ENCODE measurements at regions not wholly inside any gene's neighbourhood (a gene's known extent, or its start where the extent isn't known, plus 50 kb on each side); places are given as distances from the start of the nearest gene placed in this dataset.

GRCh38 chr3:198109883-198110282 lies 149.9 kb downstream of the LMLN start:
- TF ChIP-seq RXRA (IDR thresholded peaks at IDR 0.05): no peak
- no peak for TF ChIP-seq HNF4A (conservative IDR thresholded peaks at IDR 0.05)
- no peak for TF ChIP-seq RAD21 (IDR thresholded peaks at IDR 0.05)
- TF ChIP-seq HNF4G (IDR thresholded peaks at IDR 0.05): no peak
- TF ChIP-seq GABPA (IDR thresholded peaks at IDR 0.05 in 1 of 2, conservative IDR thresholded peaks at IDR 0.05 in 1 of 2): no peak
- TF ChIP-seq SP1 (IDR thresholded peaks at IDR 0.05): no peak
- no peak for TF ChIP-seq YY1 (IDR thresholded peaks at IDR 0.05)
- no peak for TF ChIP-seq JUND (IDR thresholded peaks at IDR 0.05)
- TF ChIP-seq ZBTB33 (IDR thresholded peaks at IDR 0.05): no peak
- no peak for TF ChIP-seq NR2F2 (IDR thresholded peaks at IDR 0.05)
- no peak for TF ChIP-seq FOXA1 (IDR thresholded peaks at IDR 0.05)
- TF ChIP-seq ATF3 (IDR thresholded peaks at IDR 0.05): no peak
- TF ChIP-seq FOXA2 (IDR thresholded peaks at IDR 0.05): no peak
- no peak for TF ChIP-seq REST (IDR thresholded peaks at IDR 0.05)
- no peak for TF ChIP-seq TAF1 (conservative IDR thresholded peaks at IDR 0.05)
- no peak for TF ChIP-seq CTCF (IDR thresholded peaks at IDR 0.05; ENCODE audit: low read depth, low read length, missing input control)
- WGBS: 74% methylated on average over 5 of the region's 5 CpGs

GRCh38 chr3:198112031-198112430 lies 152.0 kb downstream of the LMLN start:
- peaks cover 3 to 16% (median 9%) of the 10 kb centered on the region in 4 donors for H3K27me3 ChIP-seq (ENCODE audit: control insufficient read depth in 4 of 4, insufficient read depth in 4 of 4, low read length in 3 of 4)
- H3K4me3 ChIP-seq (ENCODE audit: low read depth in 1 of 3, low read length in 3 of 3): no peak overlapping the region
- TF ChIP-seq ZBTB33 (IDR thresholded peaks at IDR 0.05): no peak
- no peak for TF ChIP-seq REST (IDR thresholded peaks at IDR 0.05)
- TF ChIP-seq FOXA1 (IDR thresholded peaks at IDR 0.05): no peak
- no peak for TF ChIP-seq MAX (IDR thresholded peaks at IDR 0.05)
- no peak for TF ChIP-seq TAF1 (conservative IDR thresholded peaks at IDR 0.05)
- TF ChIP-seq ATF3 (IDR thresholded peaks at IDR 0.05): no peak

More at GRCh38 chr3:198109883-198110282, 149.9 kb downstream of the LMLN start:
- H3K27me3 ChIP-seq (ENCODE audit: control insufficient read depth in 4 of 4, insufficient read depth in 4 of 4, low read length in 3 of 4): peaks cover 3 to 20% (median 9%) of the 10 kb centered on the region in 4 donors
- H3K9ac ChIP-seq (ENCODE audit: low read depth in 1 of 2, low read length in 2 of 2): no peak overlapping the region
- H3K36me3 ChIP-seq (ENCODE audit: control insufficient read depth in 4 of 4, insufficient read depth in 3 of 4, low read depth in 1 of 4, low read length in 3 of 4): no peaks in the 10 kb centered on the region
- no peak for DNase-seq (ENCODE audit: low spot score)
- H3K27ac ChIP-seq (ENCODE audit: low read depth in 1 of 2, low read length in 2 of 2): no peak overlapping the region
- peaks cover 0 to 5% (median 0%) of the 10 kb centered on the region in 4 donors for H3K4me1 ChIP-seq (ENCODE audit: control insufficient read depth in 4 of 4, insufficient read depth in 4 of 4, low read length in 3 of 4)
- H3K4me3 ChIP-seq (ENCODE audit: low read depth in 1 of 3, low read length in 3 of 3): no peak overlapping the region
- H3K9me3 ChIP-seq (ENCODE audit: control insufficient read depth in 4 of 4, low read length in 3 of 4): peaks cover 0 to 8% (median 0%) of the 10 kb centered on the region in 4 donors

More at GRCh38 chr3:198112031-198112430, 152.0 kb downstream of the LMLN start:
- no peak for DNase-seq (ENCODE audit: low spot score)
- H3K36me3 ChIP-seq (ENCODE audit: control insufficient read depth in 4 of 4, insufficient read depth in 3 of 4, low read depth in 1 of 4, low read length in 3 of 4): no peaks in the 10 kb centered on the region
- no peak overlapping the region for H3K27ac ChIP-seq (ENCODE audit: low read depth in 1 of 2, low read length in 2 of 2)
- 90% methylated on average over 5 of the region's 5 CpGs for WGBS
- H3K4me1 ChIP-seq (ENCODE audit: control insufficient read depth in 4 of 4, insufficient read depth in 4 of 4, low read length in 3 of 4): peaks cover 0 to 5% (median 0%) of the 10 kb centered on the region in 4 donors
- no peak overlapping the region for H3K9ac ChIP-seq (ENCODE audit: low read depth in 1 of 2, low read length in 2 of 2)
- H3K9me3 ChIP-seq (ENCODE audit: control insufficient read depth in 4 of 4, low read length in 3 of 4): peaks cover 0 to 4% (median 0%) of the 10 kb centered on the region in 4 donors
